ENCODE measurements at regions not wholly inside any gene's neighbourhood (a gene's known extent, or its start where the extent isn't known, plus 50 kb on each side); places are given as distances from the start of the nearest gene placed in this dataset.

DNA sequence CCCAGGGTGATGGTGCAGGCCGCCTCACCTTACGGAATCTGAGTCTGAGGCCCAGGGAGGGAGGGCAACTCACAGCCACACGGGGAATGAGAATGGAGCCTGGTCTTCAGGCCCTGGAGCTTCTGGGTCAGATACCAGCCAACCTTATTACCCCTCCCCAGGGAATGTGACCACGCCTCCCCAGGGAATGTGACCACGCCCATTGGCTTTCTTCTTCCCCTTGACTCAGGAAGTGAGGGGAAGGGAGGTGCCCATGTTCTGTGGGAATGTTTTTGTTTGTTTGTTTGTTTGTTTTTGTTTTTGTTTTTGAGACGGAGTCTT is 57.5 kb upstream of the RBFOX2 start:
- TF ChIP-seq EP300 (IDR thresholded peaks at IDR 0.05; ENCODE audit: borderline replicate concordance) (no peak), NFIC (IDR thresholded peaks at IDR 0.05) (no peak), TEAD4 (IDR thresholded peaks at IDR 0.05) (peak; percentile 85), RAD21 (IDR thresholded peaks at IDR 0.05; ENCODE audit: low read depth) (no peak)
- TF ChIP-seq, protein P1, sequence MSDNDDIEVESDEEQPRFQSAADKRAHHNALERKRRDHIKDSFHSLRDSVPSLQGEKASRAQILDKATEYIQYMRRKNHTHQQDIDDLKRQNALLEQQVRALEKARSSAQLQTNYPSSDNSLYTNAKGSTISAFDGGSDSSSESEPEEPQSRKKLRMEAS (IDR thresholded peaks at IDR 0.05): no peak
